Stomach smooth muscle (tissue), 2 donors: ENCODE measurements at regions not wholly inside any gene's neighbourhood (a gene's known extent, or its start where the extent isn't known, plus 50 kb on each side); places are given as distances from the start of the nearest gene placed in this dataset.

Source experiments
- H3K27ac ChIP-seq: one replicate; pipeline ENCODE4 v1.7.0; 2013; ENCODE audit warnings: mild to moderate bottlenecking, low read length, inconsistent platforms
- H3K27me3 ChIP-seq, 2 donors: one replicate each; pipeline ENCODE4 v1.7.0; 2013; ENCODE audit warnings: low read length in 2 of 2; ENCODE audit not compliant: insufficient read depth in 2 of 2, control insufficient read depth in 1 of 2
- H3K36me3 ChIP-seq, 2 donors: one replicate each; pipeline ENCODE4 v1.7.0; 2013; ENCODE audit warnings: low read length in 2 of 2; ENCODE audit not compliant: control insufficient read depth in 2 of 2, insufficient read depth in 2 of 2
- H3K4me1 ChIP-seq: one replicate; pipeline ENCODE4 v1.7.0; 2013; ENCODE audit warnings: low read length; ENCODE audit not compliant: control insufficient read depth, insufficient read depth
- H3K4me3 ChIP-seq, 2 donors: one replicate each; pipeline ENCODE4 v1.7.0; 2013; ENCODE audit warnings: low read length in 2 of 2
- H3K9ac ChIP-seq, 2 donors: one replicate each; pipeline ENCODE4 v1.7.0; 2013; ENCODE audit warnings: low read length in 2 of 2, mild to moderate bottlenecking in 1 of 2
- H3K9me3 ChIP-seq, 2 donors: one replicate each; pipeline ENCODE4 v1.7.0; 2013; ENCODE audit warnings: low read length in 2 of 2; ENCODE audit not compliant: control insufficient read depth in 2 of 2
- donor health status: healthy.
- donor health status: Pancreatic carcinoma.

- Histone ChIP-seq H3K4me3 (no peak overlapping the region), H3K36me3 (no peaks in the 10 kb centered on the region), H3K4me1 (no peaks in the 10 kb centered on the region), H3K27me3 (no peaks in the 10 kb centered on the region), H3K27ac (no peak overlapping the region), H3K9me3 (no peaks in the 10 kb centered on the region), H3K9ac (no peak overlapping the region)
Measured at GRCh38 chr18:65365245-65365980, 385.4 kb upstream of the CDH7 start.

GRCh38 chr18:65363911-65364632 is 386.7 kb upstream of the CDH7 start:
- H3K9ac ChIP-seq, result no peak overlapping the region
- H3K9me3 ChIP-seq, result no peaks in the 10 kb centered on the region
- no peak overlapping the region for H3K27ac ChIP-seq
- no peaks in the 10 kb centered on the region for H3K27me3 ChIP-seq
- no peak overlapping the region for H3K4me3 ChIP-seq
- no peaks in the 10 kb centered on the region for H3K4me1 ChIP-seq
- no peaks in the 10 kb centered on the region for H3K36me3 ChIP-seq

- Histone ChIP-seq H3K4me3 (no peak overlapping the region), H3K27ac (no peak overlapping the region), H3K27me3 (no peaks in the 10 kb centered on the region), H3K4me1 (no peaks in the 10 kb centered on the region), H3K9me3 (no peaks in the 10 kb centered on the region), H3K9ac (no peak overlapping the region), H3K36me3 (no peaks in the 10 kb centered on the region)
Measured at GRCh38 chr18:65363011-65363410, 387.8 kb upstream of the CDH7 start.

DNA sequence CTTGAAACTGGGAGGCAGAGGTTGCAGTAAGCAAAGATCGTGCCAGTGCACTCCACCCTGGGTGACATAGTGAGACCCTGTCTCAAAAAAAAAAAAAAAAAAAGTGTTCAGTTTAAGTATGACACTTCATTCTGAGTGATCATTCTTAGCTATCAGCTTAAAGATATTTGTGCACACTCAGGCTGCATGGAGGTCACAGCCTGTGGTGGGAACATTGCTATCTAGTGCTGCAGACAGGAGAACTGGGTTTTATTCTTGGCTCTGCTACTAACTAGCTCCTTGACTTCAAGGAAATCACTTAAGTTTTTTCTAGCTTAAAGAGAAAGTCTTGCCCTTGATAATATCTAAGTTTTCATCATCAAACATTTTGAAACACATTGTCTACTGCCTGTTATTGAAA is 391.3 kb upstream of the CDH7 start:
- Histone ChIP-seq H3K27ac (no peak overlapping the region), H3K4me3 (no peak overlapping the region), H3K9me3 (no peaks in the 10 kb centered on the region), H3K4me1 (no peaks in the 10 kb centered on the region), H3K27me3 (no peaks in the 10 kb centered on the region), H3K9ac (no peak overlapping the region), H3K36me3 (no peaks in the 10 kb centered on the region)

GRCh38 chr18:65358306-65358705 is 392.5 kb upstream of the CDH7 start:
- H3K4me1 ChIP-seq, result no peaks in the 10 kb centered on the region
- H3K9me3 ChIP-seq, result no peaks in the 10 kb centered on the region
- H3K36me3 ChIP-seq, result no peaks in the 10 kb centered on the region
- H3K9ac ChIP-seq, result no peak overlapping the region
- H3K4me3 ChIP-seq, result no peak overlapping the region
- H3K27ac ChIP-seq, result no peak overlapping the region
- H3K27me3 ChIP-seq, result no peaks in the 10 kb centered on the region

GRCh38 chr18:65352186-65352585 is 398.6 kb upstream of the CDH7 start:
- H3K36me3 ChIP-seq, result no peaks in the 10 kb centered on the region
- H3K9me3 ChIP-seq, result no peaks in the 10 kb centered on the region
- H3K9ac ChIP-seq, result no peak overlapping the region
- no peak overlapping the region for H3K27ac ChIP-seq
- no peaks in the 10 kb centered on the region for H3K4me1 ChIP-seq
- no peaks in the 10 kb centered on the region for H3K27me3 ChIP-seq
- H3K4me3 ChIP-seq, result no peak overlapping the region

DNA sequence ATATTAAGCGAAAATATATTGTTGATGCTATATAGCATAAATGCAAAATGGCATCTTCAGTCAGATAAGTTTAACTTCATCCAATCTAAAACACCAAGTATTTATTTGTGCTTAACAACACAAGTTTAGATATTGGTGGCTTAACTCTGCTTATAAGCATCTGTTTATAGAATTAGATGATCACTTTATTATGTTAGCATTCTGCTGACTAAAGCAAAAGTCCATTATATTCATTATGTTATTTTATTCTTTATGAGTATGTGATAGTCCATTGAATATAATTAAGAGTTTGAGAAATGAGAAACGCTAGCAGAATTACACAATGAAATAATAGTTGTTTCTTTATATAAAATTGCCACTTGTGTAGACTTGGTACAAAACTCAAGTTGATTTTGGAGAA is 401.2 kb upstream of the CDH7 start:
- no peak overlapping the region for H3K27ac ChIP-seq
- no peaks in the 10 kb centered on the region for H3K9me3 ChIP-seq
- no peaks in the 10 kb centered on the region for H3K4me1 ChIP-seq
- H3K36me3 ChIP-seq, result no peaks in the 10 kb centered on the region
- H3K4me3 ChIP-seq, result no peak overlapping the region
- no peaks in the 10 kb centered on the region for H3K27me3 ChIP-seq
- no peak overlapping the region for H3K9ac ChIP-seq

GRCh38 chr18:65347446-65347845 is 403.4 kb upstream of the CDH7 start:
- no peak overlapping the region for H3K9ac ChIP-seq
- H3K4me1 ChIP-seq, result no peaks in the 10 kb centered on the region
- H3K27me3 ChIP-seq, result no peaks in the 10 kb centered on the region
- no peak overlapping the region for H3K4me3 ChIP-seq
- H3K9me3 ChIP-seq, result no peaks in the 10 kb centered on the region
- H3K27ac ChIP-seq, result no peak overlapping the region
- H3K36me3 ChIP-seq, result no peaks in the 10 kb centered on the region

- no peaks in the 10 kb centered on the region for H3K4me1 ChIP-seq
- no peaks in the 10 kb centered on the region for H3K9me3 ChIP-seq
Measured at GRCh38 chr18:65346086-65346485, 404.7 kb upstream of the CDH7 start.

GRCh38 chr18:65343571-65343970 is 407.2 kb upstream of the CDH7 start:
- H3K9ac ChIP-seq, result no peak overlapping the region
- H3K36me3 ChIP-seq, result no peaks in the 10 kb centered on the region
- no peaks in the 10 kb centered on the region for H3K9me3 ChIP-seq
- H3K4me3 ChIP-seq, result no peak overlapping the region
- no peaks in the 10 kb centered on the region for H3K27me3 ChIP-seq
- H3K4me1 ChIP-seq, result no peaks in the 10 kb centered on the region
- no peak overlapping the region for H3K27ac ChIP-seq

More at GRCh38 chr18:65346086-65346485, 404.7 kb upstream of the CDH7 start:
- Histone ChIP-seq H3K36me3 (no peaks in the 10 kb centered on the region), H3K27me3 (no peaks in the 10 kb centered on the region), H3K4me3 (no peak overlapping the region), H3K27ac (no peak overlapping the region), H3K9ac (no peak overlapping the region)

GRCh38 chr18:65336411-65336810 is 414.4 kb upstream of the CDH7 start:
- Histone ChIP-seq H3K36me3 (no peaks in the 10 kb centered on the region), H3K4me3 (no peak overlapping the region), H3K9me3 (no peaks in the 10 kb centered on the region), H3K9ac (no peak overlapping the region), H3K4me1 (no peaks in the 10 kb centered on the region), H3K27me3 (no peaks in the 10 kb centered on the region), H3K27ac (no peak overlapping the region)
